ENCODE measurements at regions not wholly inside any gene's neighbourhood (a gene's known extent, or its start where the extent isn't known, plus 50 kb on each side); places are given as distances from the start of the nearest gene placed in this dataset.

DNA sequence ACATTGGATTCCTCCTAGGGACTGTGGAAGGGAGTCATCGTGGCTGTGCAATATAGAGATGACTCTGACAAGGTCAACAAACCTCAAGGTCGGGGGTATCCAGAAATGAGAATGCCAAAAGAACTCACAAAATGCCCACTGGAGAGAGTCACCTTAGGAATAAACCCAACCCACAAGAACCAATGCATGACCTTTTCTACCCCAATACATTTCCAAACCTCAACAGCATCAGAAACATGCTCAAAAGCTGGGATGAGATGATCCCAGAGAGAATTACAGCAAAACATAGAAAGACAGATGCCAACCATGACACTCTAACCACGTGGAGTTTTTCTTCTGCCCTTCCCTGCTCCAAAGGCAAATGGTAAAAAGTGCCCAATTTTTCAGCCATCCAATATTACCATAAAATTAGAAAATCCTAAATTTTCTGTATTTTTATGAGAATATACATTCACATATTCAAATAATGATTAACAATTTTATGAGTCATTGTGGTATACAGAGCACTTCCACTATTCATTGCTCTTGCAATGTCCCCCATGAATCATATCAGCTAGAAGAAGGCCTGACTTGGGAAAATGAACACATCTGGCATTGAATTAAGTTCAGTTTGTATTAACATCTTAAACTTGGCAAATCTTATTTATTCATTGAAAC lies 88.2 kb upstream of the PALMD start:
- TF ChIP-seq, protein P1, sequence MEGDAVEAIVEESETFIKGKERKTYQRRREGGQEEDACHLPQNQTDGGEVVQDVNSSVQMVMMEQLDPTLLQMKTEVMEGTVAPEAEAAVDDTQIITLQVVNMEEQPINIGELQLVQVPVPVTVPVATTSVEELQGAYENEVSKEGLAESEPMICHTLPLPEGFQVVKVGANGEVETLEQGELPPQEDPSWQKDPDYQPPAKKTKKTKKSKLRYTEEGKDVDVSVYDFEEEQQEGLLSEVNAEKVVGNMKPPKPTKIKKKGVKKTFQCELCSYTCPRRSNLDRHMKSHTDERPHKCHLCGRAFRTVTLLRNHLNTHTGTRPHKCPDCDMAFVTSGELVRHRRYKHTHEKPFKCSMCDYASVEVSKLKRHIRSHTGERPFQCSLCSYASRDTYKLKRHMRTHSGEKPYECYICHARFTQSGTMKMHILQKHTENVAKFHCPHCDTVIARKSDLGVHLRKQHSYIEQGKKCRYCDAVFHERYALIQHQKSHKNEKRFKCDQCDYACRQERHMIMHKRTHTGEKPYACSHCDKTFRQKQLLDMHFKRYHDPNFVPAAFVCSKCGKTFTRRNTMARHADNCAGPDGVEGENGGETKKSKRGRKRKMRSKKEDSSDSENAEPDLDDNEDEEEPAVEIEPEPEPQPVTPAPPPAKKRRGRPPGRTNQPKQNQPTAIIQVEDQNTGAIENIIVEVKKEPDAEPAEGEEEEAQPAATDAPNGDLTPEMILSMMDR (IDR thresholded peaks at IDR 0.05) = no peak
- TF ChIP-seq POLR2A (IDR thresholded peaks at IDR 0.05) = no peak

Data from thyroid gland (tissue), 4 donors.